Natural killer cell (primary cell): ENCODE measurements at regions not wholly inside any gene's neighbourhood (a gene's known extent, or its start where the extent isn't known, plus 50 kb on each side); places are given as distances from the start of the nearest gene placed in this dataset.
"Not testable (repeated sequence)": the region's sequence is repeated elsewhere in the genome, so short reads cannot be mapped to it uniquely, and the experiment has no call there.

Experiments used
- ATAC-seq, 3 donors: fragments of 150-1000 bp in 2 of 3; fragments of 200-7000 bp in 1 of 3; cut with Tn5 transposase; 1 replicate in 1 of 3; 2 replicates in 2 of 3; pipeline ENCODE4 v1.10.0; 2021; ENCODE audit warnings: mild to moderate bottlenecking in 2 of 3, moderate library complexity in 2 of 3
- DNase-seq, 2 donors: peaks; one replicate each; pipeline versions ENCODE4 v3.0.0 to v3.0.0-alpha.2; 2013 to 2021; ENCODE audit warnings: mixed read lengths in 1 of 2
- H3K27ac ChIP-seq: one replicate; pipeline ENCODE4 v1.5.1; 2013; ENCODE audit warnings: mild to moderate bottlenecking, low read length
- H3K27me3 ChIP-seq: one replicate; pipeline ENCODE4 v1.6.1; 2013; ENCODE audit warnings: low read length; ENCODE audit not compliant: control insufficient read depth, insufficient read depth
- H3K36me3 ChIP-seq: one replicate; pipeline ENCODE4 v1.6.1; 2013; ENCODE audit warnings: low read length; ENCODE audit not compliant: control insufficient read depth, insufficient read depth
- H3K4me1 ChIP-seq: one replicate; pipeline ENCODE4 v1.6.1; 2013; ENCODE audit warnings: low read length; ENCODE audit not compliant: control insufficient read depth, insufficient read depth
- H3K4me3 ChIP-seq: one replicate; pipeline ENCODE4 v1.5.1; 2013; ENCODE audit warnings: low read length
- H3K9me3 ChIP-seq: one replicate; pipeline ENCODE4 v1.6.1; 2013; ENCODE audit warnings: low read length; ENCODE audit not compliant: control insufficient read depth, insufficient read depth
- H3K27ac Mint-ChIP-seq, 2 donors: one replicate each; pipeline ENCODE4 v1.8.0; 2022; ENCODE audit warnings: mild to moderate bottlenecking in 2 of 2, mixed read lengths in 2 of 2, moderate library complexity in 1 of 2
- H3K27me3 Mint-ChIP-seq, 2 donors: one replicate each; pipeline ENCODE4 v1.8.0; 2022; ENCODE audit warnings: low read depth in 2 of 2, mixed read lengths in 2 of 2
- H3K36me3 Mint-ChIP-seq: one replicate; pipeline ENCODE4 v1.8.0; 2022; ENCODE audit warnings: mixed read lengths
- H3K4me1 Mint-ChIP-seq, 2 donors: one replicate each; pipeline ENCODE4 v1.8.0; 2022; ENCODE audit warnings: mixed read lengths in 2 of 2
- H3K4me3 Mint-ChIP-seq: one replicate; pipeline ENCODE4 v1.8.0; 2022; ENCODE audit warnings: mild to moderate bottlenecking, moderate library complexity, mixed read lengths
- H3K9me3 Mint-ChIP-seq, 2 donors: one replicate each; pipeline ENCODE4 v1.8.0; 2022; ENCODE audit warnings: mixed read lengths in 2 of 2
- CTCF ChIP-seq: fragments of 200-600 bp; IDR thresholded peaks from one replicate; pipeline ENCODE4 v1.8.0; 2022; ENCODE audit warnings: antibody characterized with exemption
- WGBS: methylation state at CpG from one replicate; pipeline ENCODE4 v1.1.7; 2013; ENCODE audit warnings: missing lambda C conversion rate; ENCODE audit not compliant: insufficient coverage; 5-methylcytosine and 5-hydroxymethylcytosine counted together
- intact Hi-C: fragments of 100-400 bp; cut with micrococcal nuclease; formaldehyde crosslinking; loops from one replicate; pipeline ENCODE4 v1.14.2; 2022

DNA sequence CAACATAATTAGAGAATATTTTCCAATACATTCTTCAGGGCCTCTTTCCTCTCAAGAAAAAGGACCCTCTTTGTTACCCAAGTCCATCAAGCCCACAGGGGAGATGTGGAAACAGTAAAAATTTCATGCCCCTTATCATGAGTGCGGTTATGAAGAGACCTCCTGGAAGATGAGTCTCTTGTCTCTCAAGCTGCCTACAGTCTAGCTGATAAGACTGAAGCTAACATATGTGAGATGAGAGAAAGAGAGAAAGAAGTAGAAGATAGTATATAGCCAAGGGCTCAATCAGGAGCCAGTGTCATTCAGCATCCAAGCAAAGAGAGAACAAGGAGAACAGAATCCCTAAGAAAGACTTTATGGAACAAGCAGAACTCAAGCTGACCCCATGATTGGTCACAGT is 75.9 kb upstream of the CABCOCO1 start:
- Histone ChIP-seq H3K27ac (no peak overlapping the region), H3K4me1 (no peaks in the 10 kb centered on the region), H3K4me3 (no peak overlapping the region), H3K9me3 (no peaks in the 10 kb centered on the region), H3K36me3 (no peaks in the 10 kb centered on the region), H3K27me3 (no peaks in the 10 kb centered on the region)
- no peak for ATAC-seq
- H3K4me1 Mint-ChIP-seq: no peaks in the 10 kb centered on the region
- TF ChIP-seq CTCF: no peak
- no peaks in the 10 kb centered on the region for H3K36me3 Mint-ChIP-seq
- H3K27me3 Mint-ChIP-seq: peaks cover 0 to 4% of the 10 kb centered on the region in 2 donors
- no peak overlapping the region for H3K4me3 Mint-ChIP-seq
- 67% methylated on average over 1 of the region's 1 CpG for WGBS
- H3K9me3 Mint-ChIP-seq: no peaks in the 10 kb centered on the region
- no peak overlapping the region for H3K27ac Mint-ChIP-seq
- DNase-seq: no peak
- intact Hi-C loops: no loop called here

DNA sequence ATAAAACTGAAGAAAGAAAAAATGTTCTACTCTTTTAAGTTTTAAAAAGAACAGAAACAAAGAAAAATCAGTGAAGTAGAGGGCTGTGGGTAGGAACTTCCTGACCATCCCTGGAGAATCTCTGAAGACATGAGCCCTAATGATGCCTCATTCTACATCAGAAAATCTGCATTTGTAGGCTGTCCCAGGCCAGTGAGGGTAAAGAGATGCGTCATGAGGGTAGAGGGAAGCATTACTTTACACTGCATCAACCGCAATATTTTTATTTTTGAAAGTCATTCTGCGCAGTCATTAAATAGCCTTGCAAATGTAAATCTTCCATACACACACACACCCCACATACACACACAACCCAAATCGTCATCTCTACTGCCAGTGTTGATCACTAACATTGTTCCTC is 82.1 kb upstream of the CABCOCO1 start:
- no peaks in the 10 kb centered on the region for H3K36me3 ChIP-seq
- no peaks in the 10 kb centered on the region for H3K27me3 Mint-ChIP-seq
- H3K4me3 Mint-ChIP-seq: no peak overlapping the region
- no peak for DNase-seq
- H3K4me1 ChIP-seq: no peaks in the 10 kb centered on the region
- no peaks in the 10 kb centered on the region for H3K4me1 Mint-ChIP-seq
- no peak for TF ChIP-seq CTCF
- peaks cover 0 to 2% of the 10 kb centered on the region in 2 donors for H3K9me3 Mint-ChIP-seq
- no peak overlapping the region for H3K4me3 ChIP-seq
- no peak overlapping the region for H3K27ac Mint-ChIP-seq
- H3K27me3 ChIP-seq: no peaks in the 10 kb centered on the region
- no peaks in the 10 kb centered on the region for H3K9me3 ChIP-seq
- no peak for ATAC-seq
- no peak overlapping the region for H3K27ac ChIP-seq
- 98% methylated on average over 3 of the region's 4 CpGs for WGBS
- no peaks in the 10 kb centered on the region for H3K36me3 Mint-ChIP-seq
- intact Hi-C loops: no loop called here

- H3K27me3 ChIP-seq, H3K4me1 ChIP-seq, ATAC-seq, H3K9me3 Mint-ChIP-seq, H3K4me3 ChIP-seq, H3K4me3 Mint-ChIP-seq, H3K9me3 ChIP-seq, H3K27ac ChIP-seq, H3K36me3 Mint-ChIP-seq, H3K27ac Mint-ChIP-seq, H3K36me3 ChIP-seq, H3K27me3 Mint-ChIP-seq, H3K4me1 Mint-ChIP-seq, DNase-seq, intact Hi-C loops: not testable (repeated sequence)
- 89% methylated on average over 4 of the region's 4 CpGs for WGBS
Measured at GRCh38 chr10:61570204-61570603, 92.5 kb upstream of the CABCOCO1 start.

GRCh38 chr10:61567729-61568128 is 95.0 kb upstream of the CABCOCO1 start:
- Mint-ChIP-seq H3K27ac (no peak overlapping the region), H3K4me3 (no peak overlapping the region), H3K4me1 (no peaks in the 10 kb centered on the region), H3K36me3 (no peaks in the 10 kb centered on the region), H3K9me3 (peaks cover 0 to 2% of the 10 kb centered on the region in 2 donors), H3K27me3 (no peaks in the 10 kb centered on the region)
- TF ChIP-seq CTCF: no peak
- H3K27me3 ChIP-seq: no peaks in the 10 kb centered on the region
- intact Hi-C loops: no loop called here
- DNase-seq (no peak), ATAC-seq (no peak)
- H3K27ac ChIP-seq: no peak overlapping the region
- no peaks in the 10 kb centered on the region for H3K36me3 ChIP-seq
- no peaks in the 10 kb centered on the region for H3K4me1 ChIP-seq
- 90% methylated on average over 2 of the region's 2 CpGs for WGBS
- H3K4me3 ChIP-seq: no peak overlapping the region
- H3K9me3 ChIP-seq: no peaks in the 10 kb centered on the region
